GM18502 (cell line): ENCODE measurements at regions not wholly inside any gene's neighbourhood (a gene's known extent, or its start where the extent isn't known, plus 50 kb on each side); places are given as distances from the start of the nearest gene placed in this dataset.
"Not testable (repeated sequence)": the region's sequence is repeated elsewhere in the genome, so short reads cannot be mapped to it uniquely, and the experiment has no call there.

Experiments used
- ATAC-seq: cut with Tn5 transposase; IDR thresholded peaks from one replicate; pipeline ENCODE4 v1.9.1; 2021; ENCODE audit warnings: mild to moderate bottlenecking; ENCODE audit not compliant: unreplicated experiment, poor library complexity

DNA sequence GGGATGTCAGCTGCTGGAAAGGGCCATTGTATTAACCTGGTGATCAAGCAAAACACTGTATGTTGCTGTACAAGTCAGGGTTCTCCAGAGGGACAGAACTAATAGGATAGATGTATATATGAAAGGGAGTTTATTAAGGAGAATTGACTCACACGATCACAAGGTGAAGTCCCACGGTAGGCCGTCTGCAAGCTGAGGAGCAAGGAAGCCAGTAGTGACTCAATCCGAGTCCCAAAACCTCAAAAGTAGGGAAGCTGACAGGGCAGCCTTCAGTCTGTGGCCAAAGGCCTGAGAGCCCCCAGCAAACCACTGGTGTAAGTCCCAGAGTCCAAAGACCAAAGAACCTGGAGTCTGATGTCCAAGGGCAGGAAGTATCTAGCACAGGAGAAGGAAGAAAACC lies 116.0 kb upstream of the DAP start:
- ATAC-seq: not testable (repeated sequence)

GRCh38 chr5:10876006-10876744 lies 115.1 kb upstream of the DAP start:
- ATAC-seq: no peak

- ATAC-seq: no peak
These were observed 114.3 kb upstream of the DAP start for GRCh38 chr5:10875201-10875768.

DNA sequence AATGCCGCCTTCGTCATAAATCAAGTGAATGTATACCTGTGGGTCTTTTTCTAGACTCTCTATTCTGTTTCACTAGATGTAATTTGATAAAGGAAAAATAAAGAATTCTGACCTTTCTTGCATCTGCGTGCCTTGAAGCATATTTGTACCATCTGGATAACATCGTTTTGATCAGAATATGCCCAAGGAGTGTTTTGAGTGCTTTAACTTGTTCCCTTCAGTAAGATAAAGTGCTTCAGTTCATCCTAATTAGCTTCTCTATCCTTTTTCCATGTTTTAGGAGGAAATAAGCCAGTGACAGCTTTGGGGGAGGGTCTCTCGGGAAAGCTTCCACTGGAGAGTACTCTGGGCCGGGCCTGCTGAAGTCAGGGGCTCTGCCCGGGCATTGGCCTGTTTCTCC lies 113.5 kb upstream of the DAP start:
- no peak for ATAC-seq

- no peak for ATAC-seq
These were observed 109.8 kb upstream of the DAP start for GRCh38 chr5:10870791-10871190.

- no peak for ATAC-seq
These were observed 107.9 kb upstream of the DAP start for GRCh38 chr5:10868956-10869355.

DNA sequence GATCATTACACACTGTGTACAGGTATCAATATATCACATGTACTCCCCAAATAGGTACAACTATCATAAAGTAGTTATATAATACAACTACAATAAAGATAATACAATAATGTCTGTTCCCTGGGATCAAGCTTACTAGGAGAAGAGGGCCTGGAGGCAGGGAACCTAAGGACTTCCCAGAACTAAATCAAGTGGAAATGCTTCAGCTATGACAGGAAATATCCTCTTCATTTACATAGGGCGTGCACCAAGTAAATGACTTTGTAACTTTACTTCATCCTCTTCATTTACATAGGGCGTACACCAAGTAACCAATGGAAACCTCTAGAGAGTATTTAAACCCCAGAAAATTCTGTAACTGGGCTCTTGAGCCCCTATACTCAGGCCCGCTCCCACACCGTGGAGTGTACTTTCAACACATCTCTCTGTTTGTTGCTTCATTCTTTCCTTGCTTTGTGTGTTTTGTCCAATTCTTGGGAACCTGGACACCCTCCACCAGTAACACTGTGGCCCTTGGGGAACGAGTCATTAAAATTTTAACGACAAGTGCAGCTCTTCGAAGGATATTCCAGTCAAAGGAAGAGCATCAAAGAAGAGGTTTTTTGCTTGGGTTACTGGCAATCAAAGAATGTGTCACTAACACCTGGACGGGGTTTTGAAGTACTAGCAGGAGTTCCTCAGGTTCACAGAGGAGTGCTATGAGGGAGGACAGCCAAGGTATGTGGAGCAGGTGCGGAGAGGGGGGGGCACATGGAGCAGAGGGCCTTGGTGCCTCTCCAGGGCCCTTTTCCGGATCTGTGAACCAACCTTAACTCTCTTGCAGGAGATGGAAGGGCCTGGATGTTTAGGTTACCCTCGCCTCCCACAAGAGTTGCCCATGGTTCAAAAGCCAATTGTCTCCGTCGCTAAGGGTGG lies 106.6 kb upstream of the DAP start:
- no peak for ATAC-seq

GRCh38 chr5:10866913-10867312 lies 105.9 kb upstream of the DAP start:
- no peak for ATAC-seq

- peak; percentile 97 for ATAC-seq
These were observed 102.8 kb upstream of the DAP start for GRCh38 chr5:10863763-10864383.

DNA sequence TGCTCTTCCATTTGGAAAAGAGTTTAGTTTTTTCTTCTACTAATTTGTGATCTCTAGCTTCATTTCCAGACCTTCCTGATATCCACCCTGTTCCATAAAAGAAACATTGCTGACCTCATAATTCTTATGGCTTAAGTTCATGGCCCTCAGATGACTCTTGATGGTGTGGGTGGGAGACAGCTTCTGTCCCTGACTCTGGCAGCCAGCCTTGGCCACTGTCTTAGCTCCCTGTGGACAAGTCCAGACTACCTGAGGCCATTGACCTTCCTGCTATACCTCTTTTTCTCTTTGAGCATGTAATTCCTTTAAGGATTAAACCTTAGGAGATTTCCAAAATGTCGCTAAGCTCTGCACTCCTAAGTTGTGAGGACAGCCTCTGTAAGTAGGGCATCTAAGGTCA lies 101.1 kb upstream of the DAP start:
- ATAC-seq: no peak

DNA sequence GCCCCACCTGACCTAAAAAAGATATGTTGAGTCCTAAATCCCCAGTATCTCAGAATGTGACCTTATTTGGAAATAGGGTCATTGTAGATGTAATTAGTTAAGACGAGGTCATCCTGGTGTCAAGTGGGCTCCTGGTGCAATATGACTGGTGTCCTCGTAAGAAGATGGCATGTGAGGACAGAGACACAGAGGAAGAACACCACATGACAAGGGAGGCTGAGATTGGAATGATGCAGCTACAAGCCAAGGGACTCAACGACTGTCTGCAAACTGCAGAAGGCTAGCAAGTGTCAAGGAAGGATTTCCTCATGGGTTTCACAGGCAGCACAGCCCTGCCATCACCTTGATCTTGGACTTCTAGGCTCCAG lies 100.4 kb upstream of the DAP start:
- ATAC-seq: no peak

DNA sequence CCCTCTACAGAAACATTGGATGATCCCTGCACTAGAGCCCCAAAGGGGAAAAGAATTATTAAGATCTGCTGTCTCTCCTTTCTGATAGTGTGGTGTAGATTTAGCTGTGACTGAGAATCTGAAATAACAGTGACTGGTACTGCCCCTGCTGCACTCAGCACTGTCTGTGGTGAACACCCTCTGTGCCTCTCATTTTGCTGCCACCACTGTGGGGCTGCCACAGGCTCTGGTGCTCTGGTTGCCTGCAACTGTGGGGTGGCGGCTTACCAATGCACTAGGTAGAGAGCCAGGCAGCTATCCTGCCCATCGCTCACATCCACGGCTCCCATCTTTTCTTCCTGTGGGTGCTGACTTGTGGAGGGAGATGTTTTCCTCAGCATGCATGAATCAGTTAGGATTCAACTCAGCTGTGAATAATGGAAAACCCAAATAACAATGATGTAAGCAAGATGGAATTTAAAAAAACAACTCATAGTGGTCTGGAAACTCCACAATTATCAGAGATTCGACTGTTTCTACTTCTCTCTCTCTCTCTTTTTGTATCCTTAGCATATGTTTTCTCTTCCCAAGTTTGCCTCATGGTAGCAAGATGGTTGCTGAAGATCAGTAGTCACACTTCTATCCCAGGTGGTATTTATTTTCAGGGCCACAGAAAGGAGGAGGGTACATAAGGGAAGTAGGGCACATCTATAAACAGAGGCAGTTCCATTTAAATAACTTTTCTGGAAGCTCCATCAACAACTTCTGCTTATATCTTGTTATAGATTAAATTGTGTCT lies 99.8 kb upstream of the DAP start:
- no peak for ATAC-seq

DNA sequence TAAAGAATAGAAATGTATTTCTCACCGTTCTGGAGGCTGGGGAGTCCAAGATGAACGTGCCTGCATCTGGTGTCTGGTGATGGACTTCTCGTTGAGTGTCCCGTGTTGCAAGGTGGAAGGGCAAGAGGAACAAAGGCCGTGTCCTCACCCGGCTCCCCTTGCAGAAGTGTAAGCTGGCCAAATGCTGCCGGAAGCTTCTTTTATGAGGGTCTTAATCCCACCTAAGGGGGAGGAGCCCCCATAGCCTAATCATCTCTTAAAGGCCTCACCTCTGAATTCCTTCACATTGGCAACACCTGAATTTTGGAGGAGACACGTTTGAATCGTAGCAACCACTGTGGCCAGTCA lies 99.1 kb upstream of the DAP start:
- ATAC-seq: no peak

DNA sequence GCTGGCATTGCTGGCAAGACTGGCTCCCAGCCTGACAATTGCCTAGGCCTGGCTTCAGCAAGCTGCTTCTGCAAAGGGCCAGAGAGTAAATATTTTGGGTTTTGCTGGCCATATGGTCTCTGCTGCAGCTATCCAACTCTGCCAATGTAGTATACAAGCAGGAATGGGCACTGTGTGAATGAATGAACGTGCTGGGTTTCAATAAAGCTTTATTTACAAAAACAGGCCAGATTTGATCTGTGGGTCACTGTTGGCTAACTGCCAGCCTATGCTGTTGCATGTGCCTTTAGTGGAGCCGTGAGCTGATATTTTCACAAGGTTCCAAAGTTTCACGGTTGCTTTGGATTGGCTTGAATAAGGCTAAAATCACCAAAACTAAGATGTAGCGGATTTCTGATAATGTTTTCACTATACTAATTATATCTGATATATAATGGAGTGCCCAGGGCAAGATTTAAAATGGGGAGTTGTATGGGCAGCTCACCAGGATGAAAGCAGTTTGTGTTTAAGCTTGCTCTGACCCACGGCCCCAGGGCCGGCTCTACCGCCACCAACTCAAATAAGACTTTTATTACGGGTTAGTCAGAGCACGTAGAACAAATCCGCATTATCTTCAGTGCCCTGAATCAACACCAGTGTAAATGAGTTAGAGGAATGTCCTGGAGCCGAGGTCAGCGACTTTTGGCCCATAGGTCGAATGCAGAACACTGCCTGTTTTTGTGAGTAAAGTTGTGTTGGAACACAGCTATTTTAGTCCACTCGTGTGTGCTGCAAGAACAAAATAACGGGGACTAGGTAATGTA lies 98.6 kb upstream of the DAP start:
- no peak for ATAC-seq

DNA sequence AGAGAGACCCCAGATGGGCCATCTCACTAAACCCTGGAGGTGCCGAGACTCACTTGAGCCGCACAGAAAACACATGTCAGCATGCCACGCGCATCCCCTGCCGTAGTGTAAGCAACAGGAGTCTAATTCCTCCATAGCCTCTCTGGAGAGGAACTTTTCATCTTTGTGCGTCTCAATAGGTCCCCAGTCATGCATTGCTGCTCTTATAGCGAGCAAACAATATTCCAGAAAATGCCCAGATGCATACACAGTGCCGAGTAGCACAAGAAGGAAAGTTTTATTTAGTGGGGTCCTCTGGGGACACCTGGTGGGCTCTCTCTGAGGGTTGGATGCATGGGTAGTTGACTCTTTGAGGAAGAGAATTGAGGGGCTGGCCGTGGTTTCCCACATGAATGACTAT lies 97.9 kb upstream of the DAP start:
- no peak for ATAC-seq

GRCh38 chr5:10858307-10858706 lies 97.3 kb upstream of the DAP start:
- no peak for ATAC-seq

DNA sequence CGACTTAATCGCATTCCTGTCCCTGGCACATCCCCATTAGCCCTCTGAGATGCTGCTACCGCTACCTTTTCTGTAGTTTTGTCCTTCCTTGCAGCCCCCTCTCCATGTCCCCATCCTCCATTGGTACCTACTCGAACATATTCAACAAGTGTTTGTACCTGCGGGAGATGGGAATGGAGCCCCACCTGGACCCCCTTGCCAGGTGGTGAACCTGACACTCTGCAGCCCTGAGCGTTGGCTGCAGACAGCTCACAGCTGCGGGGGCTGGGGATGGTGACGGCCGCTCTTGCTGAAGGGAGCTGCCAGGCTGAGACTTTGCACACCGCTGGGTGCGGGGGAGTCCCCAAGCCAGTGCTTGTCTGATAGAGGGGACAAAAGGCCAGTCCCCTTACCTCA lies 96.3 kb upstream of the DAP start:
- no peak for ATAC-seq

DNA sequence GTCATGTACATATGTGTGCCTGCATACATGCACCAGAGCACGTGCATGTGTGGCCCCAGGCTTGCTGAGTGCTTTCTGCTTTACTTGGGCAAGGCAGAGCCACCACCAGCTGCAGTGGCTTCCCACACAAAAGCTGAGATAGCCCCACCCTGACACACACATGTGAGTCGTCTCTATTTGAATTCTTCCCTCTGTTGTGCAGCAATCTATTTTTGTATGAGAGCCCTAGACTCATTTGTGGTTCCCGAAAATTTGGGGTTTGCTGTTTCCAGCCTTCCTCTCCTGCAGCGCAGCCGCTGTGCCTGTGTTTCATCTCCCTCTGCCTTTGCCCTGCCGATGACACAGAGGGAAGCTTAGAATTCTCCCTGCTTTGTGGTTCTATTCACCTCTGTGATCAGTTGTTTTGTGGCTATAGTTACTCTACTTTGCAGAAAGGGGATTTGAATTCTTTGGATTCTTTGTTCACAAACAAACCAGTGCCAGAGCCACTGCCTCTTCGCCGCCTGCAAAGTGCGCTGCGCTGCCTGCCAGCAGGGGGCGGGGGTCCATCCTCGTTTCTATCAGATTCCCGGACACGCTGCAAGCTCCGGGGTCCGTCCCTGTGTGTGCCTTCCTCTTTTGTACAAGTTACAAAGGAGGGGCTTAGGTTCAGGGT lies 95.8 kb upstream of the DAP start:
- ATAC-seq: no peak

DNA sequence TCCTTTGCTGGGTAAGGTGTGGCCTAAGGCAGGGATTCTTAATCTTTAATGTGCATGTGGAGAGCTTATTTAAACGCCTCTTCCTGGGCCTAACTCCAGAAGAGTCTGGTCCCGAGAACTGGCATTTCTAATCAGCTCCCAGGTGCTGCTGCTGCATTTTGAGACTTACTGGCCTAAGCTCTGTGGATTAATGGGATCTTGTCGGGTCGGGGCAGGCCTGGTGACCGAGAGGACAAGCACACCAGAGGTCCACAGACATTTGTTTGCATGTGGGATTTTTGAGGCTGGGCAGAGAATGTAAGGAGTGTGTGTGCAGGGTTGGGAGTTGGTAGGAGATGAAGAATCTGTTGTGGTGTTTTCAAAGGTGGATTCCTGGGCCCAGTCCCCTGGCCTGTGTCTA lies 95.0 kb upstream of the DAP start:
- ATAC-seq: no peak
